HepG2 (cell line): ENCODE measurements at regions not wholly inside any gene's neighbourhood (a gene's known extent, or its start where the extent isn't known, plus 50 kb on each side); places are given as distances from the start of the nearest gene placed in this dataset.

Experiments
- ATAC-seq: fragments of 200-7000 bp; cut with Tn5 transposase; 3 replicates; pipeline ENCODE4 v1.9.1; 2020; ENCODE audit warnings: mild to moderate bottlenecking, moderate library complexity
- BruUV-seq: library from RNA; stranded (reverse); fragments of 400-500 nt; replicated peaks from 2 replicates; lab custom pipeline; 2021; lab: Mats Ljungman, UMichigan
- CTCF ChIA-PET: fragments of 300-600 bp; formaldehyde crosslinking; extraction: SDS; loops from one replicate; lab custom pipeline; 2021; ENCODE audit warnings: low total read pairs, inconsistent platforms, low intra/inter-chr PET ratio; lab: Yijun Ruan, JAX
- POLR2A ChIA-PET: fragments of 350-600 bp; sonication (Branson Sonifier 250); formaldehyde crosslinking; loops from one replicate; lab custom pipeline; 2020; ENCODE audit warnings: antibody characterized with exemption, inconsistent platforms; lab: Yijun Ruan, JAX
- DNase-seq: peaks from one replicate; pipeline ENCODE4 v3.0.0-alpha.2; 2015; ENCODE audit warnings: low spot score
- FAIRE-seq: peaks from 3 replicates; lab custom pipeline; 2011; peaks lifted over from hg19 to GRCh38; lab: Jason Lieb, UNC
- H2AFZ ChIP-seq: one replicate; pipeline ENCODE4 v1.6.1; 2011; ENCODE audit warnings: low read length, inconsistent platforms
- H3K27ac ChIP-seq: fragments of 300-600 bp; 3 replicates; pipeline ENCODE4 v1.8.0; 2011; ENCODE audit warnings: mixed run types, mild to moderate bottlenecking, mixed read lengths, low read length, inconsistent platforms; ENCODE audit not compliant: insufficient read depth; ENCODE audit errors: extremely low read length
- H3K27me3 ChIP-seq, 2 experiments: fragments of 200-600 bp in 1 of 2; 2 replicates in 1 of 2; 3 replicates in 1 of 2; pipeline versions ENCODE4 v1.6.0 to v1.8.0; 2011; ENCODE audit warnings: low read length in 2 of 2, mild to moderate bottlenecking in 2 of 2, moderate library complexity in 2 of 2, inconsistent platforms in 1 of 2; ENCODE audit not compliant: insufficient read depth in 2 of 2, control insufficient read depth in 1 of 2
- H3K36me3 ChIP-seq, 2 experiments: fragments of 200-600 bp in 1 of 2; replicated peaks in 1 of 2; 2 replicates in 1 of 2; 3 replicates in 1 of 2; pipeline versions ENCODE4 v1.5.1 to v1.8.0; 2011; ENCODE audit warnings: low read length in 2 of 2, inconsistent platforms in 1 of 2; ENCODE audit not compliant: insufficient read depth in 2 of 2, control insufficient read depth in 1 of 2
- H3K4me1 ChIP-seq: 2 replicates; pipeline ENCODE4 v1.5.1; 2012; ENCODE audit warnings: low read length, inconsistent platforms; ENCODE audit not compliant: insufficient read depth
- H3K4me2 ChIP-seq: 2 replicates; pipeline ENCODE4 v1.6.0; 2011; ENCODE audit warnings: low read depth, low read length, inconsistent platforms
- H3K4me3 ChIP-seq, 3 experiments: fragments of 200-600 bp in 1 of 3; sonication (generic), shearing (Covaris generic) in 1 of 3; replicated peaks in 1 of 3; 2 replicates each; pipeline ENCODE4 v1.5.1; 2011 to 2016; ENCODE audit warnings: low read length in 3 of 3, inconsistent platforms in 2 of 3, low read depth in 2 of 3, mild to moderate bottlenecking in 2 of 3, control low read depth in 1 of 3, mixed read lengths in 1 of 3; ENCODE audit not compliant: insufficient read depth in 1 of 3
- H3K79me2 ChIP-seq: one replicate; pipeline ENCODE4 v1.6.1; 2011; ENCODE audit warnings: low read length, inconsistent platforms; ENCODE audit not compliant: insufficient read depth
- H3K9ac ChIP-seq: 2 replicates; pipeline ENCODE4 v1.6.0; 2011; ENCODE audit warnings: mild to moderate bottlenecking, low read depth, low read length, inconsistent platforms; ENCODE audit not compliant: insufficient read depth
- H3K9me3 ChIP-seq: 2 replicates; pipeline ENCODE4 v1.5.1; 2012; ENCODE audit warnings: mild to moderate bottlenecking, low read length
- H4K20me1 ChIP-seq: 2 replicates; pipeline ENCODE4 v1.6.0; 2011; ENCODE audit warnings: inconsistent platforms, mild to moderate bottlenecking, low read length, moderate library complexity; ENCODE audit not compliant: insufficient read depth
- ARID4A ChIP-seq: sonication (generic); formaldehyde crosslinking; IDR thresholded peaks from 2 replicates; pipeline ENCODE4 v1.5.0; 2020; ENCODE audit warnings: mild to moderate bottlenecking, missing genetic modification reagents, borderline replicate concordance
- CREB3 ChIP-seq: sonication (generic); formaldehyde crosslinking; IDR thresholded peaks from 2 replicates; pipeline ENCODE4 v1.5.0; 2020; ENCODE audit warnings: missing genetic modification reagents
- KLF16 ChIP-seq, 2 experiments: sonication (generic) in 1 of 2; formaldehyde crosslinking in 1 of 2; IDR thresholded peaks; 2 replicates each; pipeline versions ENCODE4 v1.6.1 to v1.8.0; 2016 to 2023; ENCODE audit warnings: missing genetic modification reagents in 2 of 2, missing compliant biosample characterization in 1 of 2
- MIXL1 ChIP-seq: IDR thresholded peaks from 2 replicates; pipeline ENCODE4 v1.6.1; 2016
- NR3C1 ChIP-seq: sonication (generic); formaldehyde crosslinking; IDR thresholded peaks from 2 replicates; pipeline ENCODE4 v1.4.0; 2020; ENCODE audit warnings: missing genetic modification reagents
- PRDM4 ChIP-seq: sonication (generic); formaldehyde crosslinking; IDR thresholded peaks from 2 replicates; pipeline ENCODE4 v1.9.0; 2021; ENCODE audit warnings: missing genetic modification reagents, borderline replicate concordance
- SNAPC4 ChIP-seq: sonication (generic); formaldehyde crosslinking; IDR thresholded peaks from 2 replicates; pipeline ENCODE4 v1.4.0; 2020; ENCODE audit warnings: mild to moderate bottlenecking, missing genetic modification reagents
- SNRNP70 ChIP-seq: fragments of 200-400 bp; formaldehyde crosslinking; IDR thresholded peaks from 2 replicates; pipeline ENCODE4 v1.6.1; 2017; ENCODE audit warnings: mild to moderate bottlenecking, low read depth, low read length, moderate library complexity
- ZBTB7B ChIP-seq: sonication (generic); formaldehyde crosslinking; IDR thresholded peaks from 2 replicates; pipeline ENCODE4 v1.4.0; 2020; ENCODE audit warnings: missing genetic modification reagents
- ZNF776 ChIP-seq: sonication (generic); formaldehyde crosslinking; IDR thresholded peaks from 2 replicates; pipeline ENCODE4 v1.4.0; 2020; ENCODE audit warnings: mild to moderate bottlenecking, missing genetic modification reagents
- ZSCAN22 ChIP-seq: sonication (generic); formaldehyde crosslinking; IDR thresholded peaks from 2 replicates; pipeline ENCODE4 v1.4.0; 2020; ENCODE audit warnings: mild to moderate bottlenecking, missing genetic modification reagents
- WGBS: methylation state at CpG from one replicate; pipeline ENCODE4 v1.1.6; 2017; ENCODE audit warnings: low lambda C conversion rate; 5-methylcytosine and 5-hydroxymethylcytosine counted together
- in situ Hi-C: cut with HindIII; loops from 2 replicates; pipeline ENCODE4 v1.10.0; 2017; ENCODE audit warnings: low pct_unique_long_range_greater_than_20kb; ENCODE audit not compliant: extremely low pct_ligation_motif_present
- intact Hi-C: fragments of 100-400 bp; cut with micrococcal nuclease; formaldehyde crosslinking; loops from one replicate; pipeline ENCODE4 v1.10.0; 2022; ENCODE audit not compliant: unreplicated experiment

GRCh38 chr9:79200336-79200735, 371.4 kb upstream of the TLE4 start (continued):
- TF ChIP-seq SNRNP70: no peak
- no peak for TF ChIP-seq ZBTB7B
- TF ChIP-seq ARID4A (CRISPR knock-in tag): no peak

GRCh38 chr9:79201636-79202035, 370.1 kb upstream of the TLE4 start:
- Histone ChIP-seq H4K20me1 (no peaks in the 10 kb centered on the region), H3K9me3 (no peaks in the 10 kb centered on the region), H3K36me3 (no peaks in the 10 kb centered on the region), H3K9ac (no peak overlapping the region), H3K27ac (no peak overlapping the region), H3K4me1 (no peaks in the 10 kb centered on the region), H3K4me3 (no peak overlapping the region), H3K79me2 (no peaks in the 10 kb centered on the region), H3K4me2 (no peak overlapping the region), H3K27me3 (no peaks in the 10 kb centered on the region; a peak in 1 of 5 replicates), H2AFZ (no peak overlapping the region)
- 2% methylated on average over 2 of the region's 2 CpGs for WGBS
- POLR2A ChIA-PET: no interaction called here
- in situ Hi-C loops (no loop called here), intact Hi-C loops (no loop called here)
- DNase-seq (no peak), FAIRE-seq (no peak), ATAC-seq (no peak)
- CTCF ChIA-PET: no interaction called here
- no TSS peak for BruUV-seq
- TF ChIP-seq CREB3: no peak
- TF ChIP-seq NR3C1: no peak
- TF ChIP-seq ZNF776 (CRISPR knock-in tag): no peak
- TF ChIP-seq MIXL1 (CRISPR knock-in tag): no peak
- TF ChIP-seq ZSCAN22 (CRISPR knock-in tag): no peak
- TF ChIP-seq KLF16 (CRISPR knock-in tag; IDR thresholded peaks at IDR 0.05): no peak
- no peak for TF ChIP-seq PRDM4 (CRISPR knock-in tag)
- no peak for TF ChIP-seq SNAPC4 (CRISPR knock-in tag)
